CD4-positive, alpha-beta T cell treated with Interleukin-15 for 4 hours (primary cell): ENCODE measurements at regions not wholly inside any gene's neighbourhood (a gene's known extent, or its start where the extent isn't known, plus 50 kb on each side); places are given as distances from the start of the nearest gene placed in this dataset.

Source experiments
- DNase-seq: peaks from one replicate; pipeline ENCODE4 v3.0.0-alpha.2; 2020; ENCODE audit warnings: low spot score

- DNase-seq, result peak; percentile 2
Measured at GRCh38 chr17:36728030-36728991, 126.9 kb downstream of the MRM1 start.

DNA sequence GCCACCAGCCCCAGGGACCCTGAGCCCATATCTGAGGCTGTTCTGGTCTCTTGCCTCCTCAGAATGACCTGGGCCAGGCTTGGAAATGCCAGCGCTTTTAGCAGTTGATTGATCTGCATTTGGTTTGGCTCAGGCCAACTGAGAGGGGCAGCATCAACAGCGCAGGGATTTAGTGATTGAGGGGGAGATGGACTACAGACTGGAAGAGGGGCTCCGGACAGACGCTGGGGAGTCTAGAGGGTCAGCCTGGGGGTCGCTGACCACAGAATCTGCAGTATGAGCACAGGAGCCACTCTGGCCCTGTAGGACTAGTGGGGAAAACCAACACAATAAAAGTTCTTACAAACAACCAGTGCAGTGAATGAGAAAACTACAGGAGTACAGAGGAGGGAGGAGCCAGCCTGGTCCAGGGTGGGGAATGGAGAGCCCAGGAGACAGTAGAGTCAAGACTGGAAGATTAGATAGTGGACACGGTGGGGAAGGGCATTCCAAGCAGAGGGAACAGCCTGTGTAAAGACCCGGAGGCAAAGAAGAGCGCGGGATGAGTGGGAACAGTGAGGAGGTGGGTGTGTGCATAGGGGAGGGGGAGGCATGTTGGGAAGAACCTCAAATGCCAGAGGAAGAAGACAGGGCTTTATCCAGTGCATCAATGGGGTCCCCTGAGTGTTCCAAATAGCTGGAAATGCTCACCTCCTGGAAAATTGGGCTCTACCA, 128.9 kb downstream of the MRM1 start:
- no peak for DNase-seq

DNA sequence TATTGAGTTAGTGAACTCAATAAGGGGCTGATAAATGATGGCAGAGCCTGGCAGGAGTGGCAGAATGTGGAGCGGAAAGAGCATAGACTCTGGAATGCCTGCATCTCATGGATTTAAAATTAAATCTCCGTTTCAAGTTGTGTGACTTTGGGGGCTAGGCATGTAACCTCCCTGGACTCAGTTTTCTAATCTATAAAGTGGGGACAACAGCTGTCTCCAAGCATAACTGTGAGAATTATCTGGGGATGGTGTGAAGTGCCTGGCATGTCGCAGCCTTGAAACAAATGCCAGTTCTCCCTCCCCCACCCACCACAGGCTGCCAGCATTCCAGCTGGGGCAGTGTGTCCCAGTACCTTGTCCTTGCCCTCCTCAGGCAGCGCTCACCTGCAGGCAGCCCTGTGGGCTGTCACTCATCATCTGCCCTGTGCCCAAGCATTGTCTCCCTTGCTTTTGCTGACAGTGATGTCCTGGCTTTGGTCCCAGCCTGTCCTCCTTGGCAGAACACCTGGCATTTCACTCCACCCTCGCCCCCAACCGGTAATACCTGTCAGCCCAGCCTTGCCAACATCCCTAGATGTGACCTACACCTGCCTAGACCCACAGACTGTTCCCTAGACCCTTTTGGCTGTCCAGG, 129.6 kb downstream of the MRM1 start:
- DNase-seq, result no peak

GRCh38 chr17:36731811-36732210, 130.4 kb downstream of the MRM1 start:
- no peak for DNase-seq

DNA sequence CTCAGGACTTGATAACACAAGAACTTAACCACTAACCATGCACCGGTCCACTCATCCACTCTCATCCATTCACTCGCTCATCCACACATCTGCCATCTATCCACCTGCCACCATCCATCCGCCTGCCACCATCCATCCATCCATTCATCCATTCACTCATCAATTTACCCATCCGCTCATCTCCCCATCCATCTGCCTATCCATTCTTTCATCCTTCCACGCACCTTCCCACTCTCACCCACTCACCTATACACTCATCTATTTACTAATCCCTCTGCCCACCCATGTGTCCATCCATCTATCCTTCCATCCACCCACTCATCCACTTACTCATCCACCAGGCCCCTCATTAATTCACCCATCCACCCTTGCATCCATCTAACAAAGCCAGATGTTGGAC, 131.0 kb downstream of the MRM1 start:
- DNase-seq, result no peak

GRCh38 chr17:36736201-36737156, 135.1 kb downstream of the MRM1 start:
- no peak for DNase-seq

- no peak for DNase-seq
Measured at GRCh38 chr17:36739208-36739607, 137.8 kb downstream of the MRM1 start.

GRCh38 chr17:36740157-36740556, 138.8 kb downstream of the MRM1 start:
- no peak for DNase-seq

GRCh38 chr17:36741019-36741902, 139.9 kb downstream of the MRM1 start:
- no peak for DNase-seq

DNA sequence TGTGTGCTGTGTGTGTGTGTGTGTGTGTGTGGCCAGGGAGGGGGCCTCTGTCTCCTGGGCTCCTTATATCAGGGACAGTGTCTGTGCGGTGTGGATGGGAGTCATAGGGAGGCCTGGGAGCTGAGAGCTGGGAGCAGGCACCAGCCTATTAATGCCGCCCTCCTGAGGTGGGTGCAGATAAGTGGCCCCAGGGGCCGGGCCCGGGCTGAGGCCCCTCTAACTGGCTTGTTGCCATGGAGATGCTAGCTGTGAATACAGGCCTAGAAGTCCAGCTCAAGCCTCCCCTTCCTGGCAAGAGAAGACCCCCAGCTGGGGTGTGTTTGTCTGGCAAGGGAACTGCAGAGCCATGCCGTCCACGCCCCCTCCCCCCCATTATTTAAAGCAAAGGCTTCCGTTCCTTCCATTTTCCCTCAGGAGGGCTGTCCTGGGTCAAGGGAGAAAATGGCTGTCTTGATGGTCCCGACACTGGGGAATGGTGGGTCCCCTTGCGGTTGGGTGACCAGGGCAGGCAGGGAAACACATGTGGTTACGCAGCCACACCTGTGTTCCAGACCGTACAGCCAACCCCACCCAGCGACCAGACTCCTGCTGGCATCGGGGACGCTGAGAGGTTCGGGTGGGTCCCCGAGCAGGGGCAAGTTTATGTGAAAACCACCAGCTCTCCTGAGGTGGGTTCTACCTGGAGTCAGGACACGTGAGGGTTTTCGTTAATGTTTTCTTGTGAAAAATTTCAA, 141.1 kb downstream of the MRM1 start:
- no peak for DNase-seq

GRCh38 chr17:36743130-36743529, 141.7 kb downstream of the MRM1 start:
- no peak for DNase-seq

GRCh38 chr17:36746381-36747053, 145.1 kb downstream of the MRM1 start:
- no peak for DNase-seq

DNA sequence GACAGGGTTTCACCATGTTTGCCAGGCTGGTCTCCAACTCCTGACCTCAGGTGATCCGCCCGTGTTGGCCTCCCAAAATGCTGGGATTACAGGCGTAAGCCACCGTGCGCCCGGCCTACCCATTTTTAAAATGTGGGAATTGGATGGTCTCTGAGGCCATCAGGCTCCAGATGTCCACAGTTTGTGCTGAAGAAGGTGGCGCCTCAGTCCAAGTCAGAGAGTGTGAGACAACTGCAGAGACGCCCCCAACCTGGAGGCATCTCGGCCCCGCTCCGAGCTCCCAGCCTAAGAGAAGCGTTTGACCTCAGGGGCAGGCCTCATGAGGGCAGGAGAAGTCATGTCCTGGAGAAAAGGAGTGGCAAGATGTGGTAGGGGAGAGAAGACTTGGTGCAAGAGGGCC, 146.5 kb downstream of the MRM1 start:
- no peak for DNase-seq

DNA sequence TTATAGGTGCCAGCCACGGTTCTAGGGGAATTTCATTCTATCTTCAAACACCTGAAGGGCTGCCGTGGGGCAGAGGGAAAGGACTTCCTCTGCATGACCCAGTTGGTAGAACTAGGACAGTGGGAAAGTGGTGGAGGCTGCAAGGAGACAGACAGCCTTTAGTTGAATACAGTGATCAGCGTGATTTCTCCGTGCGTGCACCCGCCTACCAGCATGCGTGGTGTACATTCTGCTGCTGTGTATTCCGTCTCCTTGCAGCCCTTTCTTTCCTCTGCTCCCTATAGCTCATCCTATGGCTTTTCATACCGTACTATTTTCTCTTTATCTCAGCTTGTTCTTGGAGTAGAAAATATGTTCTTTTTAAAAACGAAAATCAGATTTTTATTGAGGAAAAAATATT, 146.9 kb downstream of the MRM1 start:
- no peak for DNase-seq

DNA sequence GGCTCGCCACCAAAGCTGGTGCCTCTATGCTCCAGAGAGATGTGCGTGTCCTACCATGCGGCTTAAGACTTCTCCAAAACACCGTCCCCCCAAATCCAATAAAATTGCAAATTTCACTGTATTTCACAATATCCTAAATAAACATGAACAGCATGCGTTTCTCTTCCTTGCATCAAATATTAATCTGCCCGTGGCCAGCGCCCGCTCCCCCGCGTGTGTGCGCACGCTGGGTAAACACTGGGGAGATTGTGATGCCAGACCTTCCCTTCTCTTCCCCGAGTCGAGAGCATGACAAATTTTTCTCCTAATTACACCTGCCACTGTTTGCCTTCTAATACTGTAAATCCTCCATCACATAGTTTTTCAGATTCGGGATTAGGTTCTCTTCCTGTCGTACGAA, 148.1 kb downstream of the MRM1 start:
- DNase-seq, result no peak

DNA sequence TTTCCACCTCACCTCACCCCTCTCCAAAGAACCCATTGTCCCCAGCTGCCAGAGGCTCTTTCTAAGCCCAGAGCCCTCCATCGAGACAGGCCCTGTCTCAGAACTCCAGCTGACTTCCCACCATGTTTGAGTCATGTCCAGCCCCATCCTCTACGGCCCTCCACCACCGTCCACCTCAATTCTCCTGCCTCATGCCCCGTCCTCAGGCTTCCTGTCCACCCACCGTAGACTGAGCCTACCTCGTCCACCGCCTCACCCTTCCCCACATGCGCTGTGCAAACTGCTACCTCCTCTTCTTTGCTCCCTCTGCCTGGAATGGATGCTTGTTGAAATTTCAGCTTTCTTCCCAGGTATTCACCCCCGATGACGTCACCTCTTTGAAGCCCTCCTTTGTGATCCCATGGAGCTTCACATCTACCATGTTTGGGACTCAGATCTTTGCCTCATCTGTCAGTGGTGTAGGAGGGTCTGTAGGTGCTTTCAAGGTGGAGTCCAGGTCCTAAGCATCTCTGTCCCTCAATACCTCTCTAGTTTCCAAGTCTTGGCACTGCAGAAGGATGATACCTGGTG, 149.0 kb downstream of the MRM1 start:
- no peak for DNase-seq

DNA sequence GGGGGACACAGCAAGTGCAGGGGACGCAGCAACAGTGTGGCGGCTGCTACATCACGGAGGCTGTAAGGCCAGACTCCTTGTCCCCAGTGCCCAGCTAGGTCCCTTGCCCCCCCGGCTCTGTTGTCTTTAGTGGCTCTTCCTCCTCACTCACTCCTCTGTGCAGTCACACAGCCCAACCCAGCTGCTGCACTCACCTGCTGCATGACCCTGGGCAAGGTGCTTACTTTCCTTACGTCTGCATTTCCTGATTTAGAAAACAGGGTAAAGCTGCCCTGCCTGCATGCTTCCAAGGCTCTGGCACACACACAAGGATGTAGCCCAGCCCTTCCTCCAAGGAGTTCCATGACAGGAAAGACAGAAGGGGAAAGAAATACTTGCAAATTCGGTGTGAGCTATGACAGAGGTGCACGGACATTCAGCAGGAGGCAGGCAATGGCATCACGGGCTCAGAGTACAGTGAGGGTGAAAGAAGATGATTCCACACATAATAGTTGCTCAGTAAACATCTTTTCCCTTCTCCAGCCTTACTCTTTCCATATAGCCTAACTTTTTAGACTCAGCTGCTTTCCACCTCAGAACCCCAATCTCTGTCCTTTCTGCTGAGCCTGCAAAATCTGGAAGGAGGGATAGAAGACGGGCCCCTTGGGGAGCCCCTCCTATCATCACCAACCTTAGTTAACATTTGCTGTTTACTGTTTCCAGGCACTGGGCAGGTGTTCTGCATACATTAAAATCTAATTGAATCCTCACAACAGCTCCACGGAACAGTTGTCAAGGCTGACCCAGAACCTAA, 150.9 kb downstream of the MRM1 start:
- no peak for DNase-seq

- peak; percentile 33 for DNase-seq
Measured at GRCh38 chr17:36755586-36755985, 154.2 kb downstream of the MRM1 start.
